ENCODE measurements at regions not wholly inside any gene's neighbourhood (a gene's known extent, or its start where the extent isn't known, plus 50 kb on each side); places are given as distances from the start of the nearest gene placed in this dataset.

GRCh38 chr15:52925130-52925529 is 135.0 kb upstream of the ONECUT1 start:
- intact Hi-C loops (cut with DNase I) = loop anchor here in 1 of 10 donors (10.0 kb wide), 1 partner anchor 60 kb away; no protein-coding TSS in a partner anchor
- WGBS, 4 donors = 29 to 48% (median 42%) methylated on average over 10 of the region's 10 CpGs
- no peak for ATAC-seq

GRCh38 chr15:52924630-52925029 is 134.5 kb upstream of the ONECUT1 start:
- intact Hi-C loops (cut with DNase I) = loop anchor here in 1 of 10 donors (10.0 kb wide), 1 partner anchor 60 kb away; no protein-coding TSS in a partner anchor
- ATAC-seq (no peak), DNase-seq (no peak)
- Histone ChIP-seq H3K4me1 (no peaks in the 10 kb centered on the region), H3K4me3 (no peak overlapping the region), H3K36me3 (no peaks in the 10 kb centered on the region), H3K27ac (no peak overlapping the region), H3K9me3 (peaks cover 0 to 11% (median 0%) of the 10 kb centered on the region in 12 donors), H3K27me3 (peaks cover 0 to 6% (median 0%) of the 10 kb centered on the region in 9 donors)
- TF ChIP-seq CTCF (IDR thresholded peaks at IDR 0.05) (no peak), POLR2A (IDR thresholded peaks at IDR 0.05) (no peak)
- WGBS, 4 donors = 74 to 79% (median 77%) methylated on average over 7 of the region's 7 CpGs

More at GRCh38 chr15:52925130-52925529, 135.0 kb upstream of the ONECUT1 start:
- no peak for DNase-seq
- TF ChIP-seq CTCF (IDR thresholded peaks at IDR 0.05) (no peak), POLR2A (IDR thresholded peaks at IDR 0.05) (no peak)
- Histone ChIP-seq H3K9me3 (peaks cover 0 to 16% (median 2%) of the 10 kb centered on the region in 12 donors), H3K27ac (no peak overlapping the region), H3K4me3 (no peak overlapping the region), H3K27me3 (peaks cover 0 to 6% (median 0%) of the 10 kb centered on the region in 9 donors), H3K4me1 (no peaks in the 10 kb centered on the region), H3K36me3 (no peaks in the 10 kb centered on the region)

- 71 to 80% (median 77%) methylated on average over 6 of the region's 6 CpGs for WGBS, 4 donors
- Histone ChIP-seq H3K9me3 (peaks cover 0 to 3% (median 0%) of the 10 kb centered on the region in 12 donors), H3K27me3 (peaks cover 0 to 6% (median 0%) of the 10 kb centered on the region in 9 donors), H3K4me1 (no peaks in the 10 kb centered on the region), H3K36me3 (no peaks in the 10 kb centered on the region), H3K27ac (no peak overlapping the region), H3K4me3 (no peak overlapping the region)
- DNase-seq = no peak
- intact Hi-C loops (cut with DNase I) = loop anchor here in 1 of 10 donors (10.0 kb wide), 1 partner anchor 61 kb away; no protein-coding TSS in a partner anchor
- no peak for ATAC-seq
- TF ChIP-seq POLR2A (IDR thresholded peaks at IDR 0.05) (no peak), CTCF (IDR thresholded peaks at IDR 0.05) (no peak)
Observed at GRCh38 chr15:52923626-52924025, 133.5 kb upstream of the ONECUT1 start.

- H3K36me3 ChIP-seq = no peaks in the 10 kb centered on the region
- WGBS, 4 donors = 74 to 86% (median 83%) methylated on average over 6 to 7 of the region's 7 CpGs
- TF ChIP-seq CTCF (IDR thresholded peaks at IDR 0.05) (no peak), POLR2A (IDR thresholded peaks at IDR 0.05) (no peak)
Observed at GRCh38 chr15:52922871-52923270, 132.7 kb upstream of the ONECUT1 start.

More at GRCh38 chr15:52922871-52923270, 132.7 kb upstream of the ONECUT1 start:
- Histone ChIP-seq H3K4me3 (no peak overlapping the region), H3K27ac (no peak overlapping the region), H3K9me3 (peaks cover 0 to 3% (median 0%) of the 10 kb centered on the region in 12 donors), H3K27me3 (peaks cover 0 to 6% (median 0%) of the 10 kb centered on the region in 9 donors), H3K4me1 (no peaks in the 10 kb centered on the region)
- no peak for ATAC-seq
- intact Hi-C loops (cut with DNase I) = loop anchor here in 1 of 10 donors (10.0 kb wide), 1 partner anchor 62 kb away; no protein-coding TSS in a partner anchor
- no peak for DNase-seq
